ENCODE measurements at regions not wholly inside any gene's neighbourhood (a gene's known extent, or its start where the extent isn't known, plus 50 kb on each side); places are given as distances from the start of the nearest gene placed in this dataset.
A peak's percentile ranks its signal among the peaks of the same experiment; 100 is the strongest.

GRCh38 chr15:37820380-37821128, 113.9 kb upstream of the TMCO5A start:
- FAIRE-seq = no peak
- Histone ChIP-seq H3K27me3 (ENCODE audit: control insufficient read depth, insufficient read depth, low read length) (no peaks in the 10 kb centered on the region), H3K36me3 (ENCODE audit: control insufficient read depth, insufficient read depth, low read length) (no peaks in the 10 kb centered on the region), H3K4me3 (ENCODE audit: low read depth, low read length) (no peak overlapping the region)
- no peak for TF ChIP-seq CTCF (IDR thresholded peaks at IDR 0.05; ENCODE audit: insufficient read depth, low read length, severe bottlenecking)
- no peak for DNase-seq (ENCODE audit: low read depth)

GRCh38 chr15:37823601-37824275, 110.7 kb upstream of the TMCO5A start:
- Histone ChIP-seq H3K4me3 (ENCODE audit: low read depth, low read length) (no peak overlapping the region), H3K36me3 (ENCODE audit: control insufficient read depth, insufficient read depth, low read length) (no peaks in the 10 kb centered on the region), H3K27me3 (ENCODE audit: control insufficient read depth, insufficient read depth, low read length) (no peaks in the 10 kb centered on the region)
- TF ChIP-seq CTCF (IDR thresholded peaks at IDR 0.05; ENCODE audit: insufficient read depth, low read length, severe bottlenecking) = no peak
- FAIRE-seq = peak; percentile 28
- no peak for DNase-seq (ENCODE audit: low read depth)

GRCh38 chr15:37824717-37825382, 109.6 kb upstream of the TMCO5A start:
- Histone ChIP-seq H3K27me3 (ENCODE audit: control insufficient read depth, insufficient read depth, low read length) (no peaks in the 10 kb centered on the region), H3K36me3 (ENCODE audit: control insufficient read depth, insufficient read depth, low read length) (no peaks in the 10 kb centered on the region), H3K4me3 (ENCODE audit: low read depth, low read length) (no peak overlapping the region)
- FAIRE-seq = peak; percentile 89
- TF ChIP-seq CTCF (IDR thresholded peaks at IDR 0.05; ENCODE audit: insufficient read depth, low read length, severe bottlenecking) = peak; percentile 64
- DNase-seq (ENCODE audit: low read depth) = peak; percentile 95

- Histone ChIP-seq H3K36me3 (ENCODE audit: control insufficient read depth, insufficient read depth, low read length) (no peaks in the 10 kb centered on the region), H3K27me3 (ENCODE audit: control insufficient read depth, insufficient read depth, low read length) (no peaks in the 10 kb centered on the region), H3K4me3 (ENCODE audit: low read depth, low read length) (no peak overlapping the region)
- DNase-seq (ENCODE audit: low read depth) (no peak), FAIRE-seq (no peak)
- TF ChIP-seq CTCF (IDR thresholded peaks at IDR 0.05; ENCODE audit: insufficient read depth, low read length, severe bottlenecking) = no peak
Measured at GRCh38 chr15:37837276-37837675, 97.2 kb upstream of the TMCO5A start.

- no peaks in the 10 kb centered on the region for H3K27me3 ChIP-seq (ENCODE audit: control insufficient read depth, insufficient read depth, low read length)
- H3K36me3 ChIP-seq (ENCODE audit: control insufficient read depth, insufficient read depth, low read length) = no peaks in the 10 kb centered on the region
- TF ChIP-seq CTCF (IDR thresholded peaks at IDR 0.05; ENCODE audit: insufficient read depth, low read length, severe bottlenecking) = no peak
- no peak overlapping the region for H3K4me3 ChIP-seq (ENCODE audit: low read depth, low read length)
- FAIRE-seq (no peak), DNase-seq (ENCODE audit: low read depth) (no peak)
Measured at GRCh38 chr15:37847776-37848175, 86.7 kb upstream of the TMCO5A start.
